Uterus (tissue), 3 donors: ENCODE measurements at regions not wholly inside any gene's neighbourhood (a gene's known extent, or its start where the extent isn't known, plus 50 kb on each side); places are given as distances from the start of the nearest gene placed in this dataset. TPM values are rescaled to one million over a fixed set of nuclear protein-coding genes. Genes with fewer than 3 reads are reported as not detected.

Experiments
- DNase-seq, 2 donors: peaks; one replicate each; pipeline ENCODE4 v3.0.0-alpha.2; 2019 to 2020
- H3K27ac ChIP-seq, 2 donors: fragments of 200-600 bp; sonication (generic); 1 replicate in 1 of 2; 2 replicates in 1 of 2; pipeline ENCODE4 v1.5.1; 2016 to 2018
- H3K27me3 ChIP-seq, 2 donors: fragments of 200-600 bp; sonication (generic); one replicate each; pipeline ENCODE4 v1.5.1; 2018 to 2019; ENCODE audit warnings: control low read depth in 1 of 2
- H3K36me3 ChIP-seq, 2 donors: fragments of 200-600 bp; sonication (generic); one replicate each; pipeline ENCODE4 v1.5.1; 2019; ENCODE audit warnings: control low read depth in 1 of 2
- H3K4me1 ChIP-seq, 2 donors: fragments of 200-600 bp; sonication (generic); one replicate each; pipeline ENCODE4 v1.5.1; 2018 to 2019; ENCODE audit warnings: control low read depth in 1 of 2
- H3K4me3 ChIP-seq, 2 donors: fragments of 200-600 bp; sonication (generic); 1 replicate in 1 of 2; 2 replicates in 1 of 2; pipeline ENCODE4 v1.5.1; 2018 to 2019; ENCODE audit warnings: mild to moderate bottlenecking in 1 of 2
- H3K9me3 ChIP-seq, 2 donors: fragments of 200-600 bp; sonication (generic); one replicate each; pipeline ENCODE4 v1.5.1; 2019; ENCODE audit warnings: control low read depth in 1 of 2
- POLR2A ChIP-seq, 2 donors: fragments of 450-650 bp; IDR thresholded peaks; one replicate each; pipeline ENCODE4 v1.6.1; 2016; ENCODE audit warnings: antibody characterized with exemption in 2 of 2, mild to moderate bottlenecking in 1 of 2, moderate library complexity in 1 of 2
- intact Hi-C: fragments of 100-400 bp; cut with DNase I; formaldehyde crosslinking; loops from one replicate; pipeline ENCODE4 v1.15.1; 2023; ENCODE audit warnings: low total_unique reads
- microRNA-seq: library from miRNA; unstranded; fragments of <30 nt; microRNA quantifications from one replicate; pipeline ENCODE4, GENCODE V29; 2016; ENCODE audit warnings: borderline microRNAs expressed, borderline replicate concordance
- small RNA-seq: library from RNA; depleted of rRNA; stranded (forward); fragments of <200 nt; gene quantifications from one replicate; pipeline ENCODE3, GENCODE V24; 2016
- TF ChIP-seq, protein P1 (sequence below), 4 experiments: fragments of 200-600 bp in 2 of 4; fragments of 450-650 bp in 2 of 4; sonication (generic) in 2 of 4; IDR thresholded peaks; one replicate each; pipeline ENCODE4 v1.5.1; 2016 to 2019; ENCODE audit warnings: antibody characterized with exemption in 4 of 4, mild to moderate bottlenecking in 2 of 4, moderate library complexity in 1 of 4
- donor health status: DM: yes; HTN: yes; CAD: no.

- intact Hi-C loops = no loop called here
- TF ChIP-seq POLR2A (IDR thresholded peaks at IDR 0.05) = no peak
- TF ChIP-seq, protein P1, sequence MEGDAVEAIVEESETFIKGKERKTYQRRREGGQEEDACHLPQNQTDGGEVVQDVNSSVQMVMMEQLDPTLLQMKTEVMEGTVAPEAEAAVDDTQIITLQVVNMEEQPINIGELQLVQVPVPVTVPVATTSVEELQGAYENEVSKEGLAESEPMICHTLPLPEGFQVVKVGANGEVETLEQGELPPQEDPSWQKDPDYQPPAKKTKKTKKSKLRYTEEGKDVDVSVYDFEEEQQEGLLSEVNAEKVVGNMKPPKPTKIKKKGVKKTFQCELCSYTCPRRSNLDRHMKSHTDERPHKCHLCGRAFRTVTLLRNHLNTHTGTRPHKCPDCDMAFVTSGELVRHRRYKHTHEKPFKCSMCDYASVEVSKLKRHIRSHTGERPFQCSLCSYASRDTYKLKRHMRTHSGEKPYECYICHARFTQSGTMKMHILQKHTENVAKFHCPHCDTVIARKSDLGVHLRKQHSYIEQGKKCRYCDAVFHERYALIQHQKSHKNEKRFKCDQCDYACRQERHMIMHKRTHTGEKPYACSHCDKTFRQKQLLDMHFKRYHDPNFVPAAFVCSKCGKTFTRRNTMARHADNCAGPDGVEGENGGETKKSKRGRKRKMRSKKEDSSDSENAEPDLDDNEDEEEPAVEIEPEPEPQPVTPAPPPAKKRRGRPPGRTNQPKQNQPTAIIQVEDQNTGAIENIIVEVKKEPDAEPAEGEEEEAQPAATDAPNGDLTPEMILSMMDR (IDR thresholded peaks at IDR 0.05) = no peak
- no peak for DNase-seq
Observed at GRCh38 chr11:28400331-28401100, 292.3 kb downstream of the METTL15 start.

GRCh38 chr11:28393348-28393747 is 285.2 kb downstream of the METTL15 start:
- TF ChIP-seq, protein P1 (IDR thresholded peaks at IDR 0.05) = no peak
- TF ChIP-seq POLR2A (IDR thresholded peaks at IDR 0.05) = no peak
- no peaks in the 10 kb centered on the region for H3K9me3 ChIP-seq
- intact Hi-C loops = no loop called here
- H3K4me1 ChIP-seq = no peaks in the 10 kb centered on the region
- no peak overlapping the region for H3K27ac ChIP-seq
- no peaks in the 10 kb centered on the region for H3K36me3 ChIP-seq
- H3K4me3 ChIP-seq = no peak overlapping the region
- H3K27me3 ChIP-seq = no peaks in the 10 kb centered on the region
- DNase-seq = no peak

More at GRCh38 chr11:28400331-28401100, 292.3 kb downstream of the METTL15 start:
- Histone ChIP-seq H3K27ac (no peak overlapping the region), H3K4me1 (no peaks in the 10 kb centered on the region), H3K36me3 (no peaks in the 10 kb centered on the region), H3K27me3 (no peaks in the 10 kb centered on the region), H3K4me3 (no peak overlapping the region), H3K9me3 (no peaks in the 10 kb centered on the region)

- H3K27me3 ChIP-seq = no peaks in the 10 kb centered on the region
- H3K36me3 ChIP-seq = no peaks in the 10 kb centered on the region
- no peak for DNase-seq
- intact Hi-C loops = no loop called here
- no peaks in the 10 kb centered on the region for H3K4me1 ChIP-seq
- no peaks in the 10 kb centered on the region for H3K9me3 ChIP-seq
- TF ChIP-seq, protein P1 (IDR thresholded peaks at IDR 0.05) = no peak
- no peak for TF ChIP-seq POLR2A (IDR thresholded peaks at IDR 0.05)
- no peak overlapping the region for H3K27ac ChIP-seq
- no peak overlapping the region for H3K4me3 ChIP-seq
Observed at GRCh38 chr11:28384418-28384817, 276.2 kb downstream of the METTL15 start.

- H3K27ac ChIP-seq = no peak overlapping the region
- no peaks in the 10 kb centered on the region for H3K4me1 ChIP-seq
- intact Hi-C loops = no loop called here
- no peaks in the 10 kb centered on the region for H3K9me3 ChIP-seq
- TF ChIP-seq POLR2A (IDR thresholded peaks at IDR 0.05) = no peak
- TF ChIP-seq, protein P1 (IDR thresholded peaks at IDR 0.05) = no peak
- no peak for DNase-seq
- H3K36me3 ChIP-seq = no peaks in the 10 kb centered on the region
- no peaks in the 10 kb centered on the region for H3K27me3 ChIP-seq
- H3K4me3 ChIP-seq = no peak overlapping the region
Observed at GRCh38 chr11:28383456-28383855, 275.3 kb downstream of the METTL15 start.

Small RNA genes in the stretch of these regions (microRNA-seq; reads per million reads assigned to microRNA genes)
- not detected for gene MIR8068

Small RNA genes in the stretch of these regions (small RNA-seq; reads per million reads assigned to genes)
- gene MIR8068 = not detected
- gene RN7SL240P = not detected
